SK-N-SH (cell line): ENCODE measurements at regions not wholly inside any gene's neighbourhood (a gene's known extent, or its start where the extent isn't known, plus 50 kb on each side); places are given as distances from the start of the nearest gene placed in this dataset.
A peak's percentile ranks its signal among the peaks of the same experiment; 100 is the strongest.

Source experiments
- CTCF ChIA-PET: fragments of 300-600, 350-600 bp; formaldehyde crosslinking; extraction: SDS; loops from one replicate; lab custom pipeline; 2021; lab: Yijun Ruan, JAX
- POLR2A ChIA-PET: fragments of 350-600 bp; sonication (Branson Sonifier 250); formaldehyde crosslinking; extraction: SDS; loops from one replicate; lab custom pipeline; 2020; ENCODE audit warnings: antibody characterized with exemption, inconsistent platforms; lab: Yijun Ruan, JAX
- DNase-seq: peaks from one replicate; pipeline ENCODE4 v3.0.0; 2012
- H2AFZ ChIP-seq: fragments of 200-600 bp; sonication (generic); 2 replicates; pipeline ENCODE4 v1.8.1; 2016; ENCODE audit warnings: antibody characterized with exemption, mild to moderate bottlenecking, low read depth
- H3F3A ChIP-seq: fragments of 200-600 bp; sonication (generic); replicated peaks from 2 replicates; pipeline ENCODE3; 2016; ENCODE audit warnings: antibody characterized with exemption, mild to moderate bottlenecking; ENCODE audit not compliant: insufficient read depth
- H3K27ac ChIP-seq, 2 experiments: fragments of 200-500 bp in 1 of 2; fragments of 200-600 bp in 1 of 2; sonication (Bioruptor generic) in 1 of 2; sonication (generic), shearing (Covaris generic) in 1 of 2; 2 replicates each; pipeline versions ENCODE4 v1.5.1 to v1.6.1; 2014 to 2016; ENCODE audit warnings: low read depth in 2 of 2, inconsistent platforms in 1 of 2, low read length in 1 of 2, mild to moderate bottlenecking in 1 of 2, mixed read lengths in 1 of 2
- H3K27me3 ChIP-seq: fragments of 200-600 bp; sonication (generic), shearing (Covaris generic); 2 replicates; pipeline ENCODE4 v1.6.1; 2016; ENCODE audit warnings: mixed run types; ENCODE audit not compliant: insufficient read depth
- H3K36me3 ChIP-seq, 2 experiments: fragments of 200-500 bp in 1 of 2; fragments of 200-600 bp in 1 of 2; sonication (Bioruptor generic) in 1 of 2; sonication (generic) in 1 of 2; replicated peaks in 1 of 2; 2 replicates each; pipeline versions ENCODE3 to v1.5.1; 2014 to 2016; ENCODE audit warnings: low read length in 1 of 2, mild to moderate bottlenecking in 1 of 2; ENCODE audit not compliant: insufficient read depth in 2 of 2, control insufficient read depth in 1 of 2
- H3K4me1 ChIP-seq, 2 experiments: fragments of 200-500 bp in 1 of 2; fragments of 200-600 bp in 1 of 2; sonication (Bioruptor generic) in 1 of 2; sonication (generic), shearing (Covaris generic) in 1 of 2; 2 replicates each; pipeline versions ENCODE4 v1.5.1 to v1.6.1; 2014 to 2016; ENCODE audit warnings: low read depth in 1 of 2, low read length in 1 of 2, mixed run types in 1 of 2; ENCODE audit not compliant: insufficient read depth in 2 of 2, control insufficient read depth in 1 of 2
- H3K4me2 ChIP-seq: fragments of 200-600 bp; sonication (generic), shearing (Covaris generic); 2 replicates; pipeline ENCODE4 v1.6.1; 2017; ENCODE audit warnings: mixed run types
- H3K4me3 ChIP-seq, 2 experiments: fragments of 200-500 bp in 1 of 2; fragments of 200-600 bp in 1 of 2; sonication (Bioruptor generic) in 1 of 2; sonication (generic), shearing (Covaris generic) in 1 of 2; 2 replicates each; pipeline versions ENCODE4 v1.5.1 to v1.8.1; 2014 to 2016; ENCODE audit warnings: low read depth in 2 of 2, inconsistent platforms in 1 of 2, low read length in 1 of 2, mild to moderate bottlenecking in 1 of 2, mixed read lengths in 1 of 2, moderate library complexity in 1 of 2
- H3K79me2 ChIP-seq: fragments of 200-600 bp; sonication (generic); 2 replicates; pipeline ENCODE4 v1.8.1; 2017; ENCODE audit warnings: mild to moderate bottlenecking; ENCODE audit not compliant: insufficient read depth
- H3K9ac ChIP-seq: fragments of 200-600 bp; sonication (generic); 2 replicates; pipeline ENCODE4 v1.6.1; 2017; ENCODE audit warnings: mixed run types
- H3K9me2 ChIP-seq: fragments of 200-600 bp; sonication (generic); 2 replicates; pipeline ENCODE4 v1.6.1; 2017; ENCODE audit warnings: mixed run types
- H3K9me3 ChIP-seq: fragments of 200-600 bp; sonication (generic); 2 replicates; pipeline ENCODE4 v1.6.1; 2017; ENCODE audit warnings: mixed run types, mild to moderate bottlenecking, moderate library complexity
- H4K20me1 ChIP-seq: fragments of 200-600 bp; sonication (generic); 2 replicates; pipeline ENCODE4 v1.6.1; 2017; ENCODE audit warnings: mild to moderate bottlenecking, mixed run types; ENCODE audit not compliant: insufficient read depth
- CHD2 ChIP-seq: fragments of 150-350 bp; IDR thresholded peaks from 2 replicates; pipeline ENCODE4 v1.6.1; 2018; ENCODE audit warnings: low read length; ENCODE audit not compliant: partially characterized antibody
- CTCF ChIP-seq: fragments of 200-600 bp; sonication (generic); IDR thresholded peaks from 2 replicates; pipeline ENCODE4 v1.6.1; 2017; ENCODE audit warnings: antibody characterized with exemption, mild to moderate bottlenecking, moderate library complexity
- EZH2phosphoT487 ChIP-seq: fragments of 200-600 bp; sonication (generic); IDR thresholded peaks from 2 replicates; pipeline ENCODE4 v1.6.1; 2017; ENCODE audit warnings: low read depth, mixed run types, mild to moderate bottlenecking, antibody characterized with exemption, moderate library complexity, borderline replicate concordance
- FOSL2 ChIP-seq: IDR thresholded peaks from 2 replicates; pipeline ENCODE4 v1.4.0; 2012; ENCODE audit warnings: low read depth, mild to moderate bottlenecking, moderate library complexity, borderline replicate concordance
- FOXM1 ChIP-seq: IDR thresholded peaks from 2 replicates; pipeline ENCODE4 v1.4.0; 2012; ENCODE audit warnings: low read depth, mild to moderate bottlenecking
- GABPA ChIP-seq: IDR thresholded peaks from 2 replicates; pipeline ENCODE4 v1.4.0; 2012; ENCODE audit warnings: low read depth, mild to moderate bottlenecking
- IRF3 ChIP-seq: fragments of 150-350 bp; IDR thresholded peaks from 2 replicates; pipeline ENCODE4 v1.6.1; 2016; ENCODE audit warnings: mild to moderate bottlenecking, low read depth, low read length
- MEF2A ChIP-seq: IDR thresholded peaks from 2 replicates; pipeline ENCODE4 v1.4.0; 2012; ENCODE audit warnings: low read depth, borderline replicate concordance
- NRF1 ChIP-seq: IDR thresholded peaks from 2 replicates; pipeline ENCODE4 v1.6.1; 2012; ENCODE audit warnings: low read depth, mild to moderate bottlenecking, low read length
- POLR2AphosphoS5 ChIP-seq: IDR thresholded peaks from 2 replicates; pipeline ENCODE4 v1.6.1; 2012; ENCODE audit warnings: low read depth, low read length
- REST ChIP-seq: IDR thresholded peaks from 2 replicates; pipeline ENCODE4 v1.6.1; 2012; ENCODE audit warnings: mild to moderate bottlenecking, low read depth, low read length, moderate library complexity
- SIN3A ChIP-seq: IDR thresholded peaks from 2 replicates; pipeline ENCODE4 v1.6.1; 2012; ENCODE audit warnings: low read depth, mild to moderate bottlenecking, low read length, moderate library complexity, borderline replicate concordance
- TCF12 ChIP-seq: IDR thresholded peaks from 2 replicates; pipeline ENCODE4 v1.4.0; 2012
- USF2 ChIP-seq: fragments of 150-350 bp; IDR thresholded peaks from 2 replicates; pipeline ENCODE4 v1.6.1; 2017; ENCODE audit warnings: antibody characterized with exemption, low read length, low read depth, borderline replicate concordance
- ZBTB33 ChIP-seq: IDR thresholded peaks from 2 replicates; pipeline ENCODE4 v1.4.0; 2012; ENCODE audit warnings: low read depth, borderline replicate concordance
- WGBS: methylation state at CpG from one replicate; pipeline ENCODE4 v1.1.6; 2017; ENCODE audit warnings: low lambda C conversion rate; 5-methylcytosine and 5-hydroxymethylcytosine counted together

- Histone ChIP-seq H3K4me2 (no peak overlapping the region), H3K4me3 (no peak overlapping the region), H3K36me3 (no peaks in the 10 kb centered on the region), H2AFZ (no peak overlapping the region), H3K27ac (no peak overlapping the region), H3K79me2 (no peaks in the 10 kb centered on the region), H3K27me3 (peaks cover 39% of the 10 kb centered on the region), H4K20me1 (no peaks in the 10 kb centered on the region), H3K9me3 (no peaks in the 10 kb centered on the region), H3K9me2 (no peaks in the 10 kb centered on the region), H3K9ac (no peak overlapping the region), H3K4me1 (no peaks in the 10 kb centered on the region; a peak in 1 of 4 replicates)
- DNase-seq: peak; percentile 3
- CTCF ChIA-PET: no interaction called here
- WGBS: 38% methylated on average over 3 of the region's 6 CpGs
- POLR2A ChIA-PET: no interaction called here
- TF ChIP-seq GABPA: no peak
- TF ChIP-seq ZBTB33: no peak
- TF ChIP-seq FOSL2: no peak
- TF ChIP-seq FOXM1: no peak
- no peak for TF ChIP-seq SIN3A
- TF ChIP-seq NRF1: no peak
- TF ChIP-seq POLR2AphosphoS5: no peak
- TF ChIP-seq USF2: no peak
- no peak for TF ChIP-seq IRF3
- no peak for TF ChIP-seq EZH2phosphoT487
- no peak for TF ChIP-seq CHD2
- TF ChIP-seq REST: no peak
- no peak for TF ChIP-seq MEF2A
- no peak for TF ChIP-seq TCF12
- TF ChIP-seq CTCF: no peak
- TF ChIP-seq, all 33 proteins: peak for 0
- no peaks in the 10 kb centered on the region for H3F3A ChIP-seq
These were observed 62.8 kb upstream of the NKX1-1 start for GRCh38 chr4:1469043-1469442.
